ENCODE measurements at regions not wholly inside any gene's neighbourhood (a gene's known extent, or its start where the extent isn't known, plus 50 kb on each side); places are given as distances from the start of the nearest gene placed in this dataset.
"Not testable (repeated sequence)": the region's sequence is repeated elsewhere in the genome, so short reads cannot be mapped to it uniquely, and the experiment has no call there.

DNA sequence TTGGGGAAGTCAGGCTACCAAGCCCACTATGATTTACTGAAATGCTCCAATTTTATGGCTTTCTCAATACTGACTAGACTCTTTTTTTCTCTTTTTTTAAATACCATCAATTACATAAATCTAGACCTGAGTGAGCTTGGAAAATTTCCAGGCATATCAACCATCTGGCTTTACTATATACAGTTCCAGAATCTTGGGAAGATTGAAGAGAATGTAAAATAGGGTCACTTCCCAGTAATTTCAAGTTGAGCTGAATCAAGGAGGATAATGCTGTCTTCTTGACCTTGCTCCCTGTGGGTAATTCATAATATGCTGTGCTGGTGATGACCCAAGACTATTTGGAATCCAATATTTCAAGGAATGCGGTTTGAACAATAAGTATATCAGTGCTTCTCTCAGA lies 108.1 kb downstream of the MAP3K21 start:
- DNase-seq, result no peak

DNA sequence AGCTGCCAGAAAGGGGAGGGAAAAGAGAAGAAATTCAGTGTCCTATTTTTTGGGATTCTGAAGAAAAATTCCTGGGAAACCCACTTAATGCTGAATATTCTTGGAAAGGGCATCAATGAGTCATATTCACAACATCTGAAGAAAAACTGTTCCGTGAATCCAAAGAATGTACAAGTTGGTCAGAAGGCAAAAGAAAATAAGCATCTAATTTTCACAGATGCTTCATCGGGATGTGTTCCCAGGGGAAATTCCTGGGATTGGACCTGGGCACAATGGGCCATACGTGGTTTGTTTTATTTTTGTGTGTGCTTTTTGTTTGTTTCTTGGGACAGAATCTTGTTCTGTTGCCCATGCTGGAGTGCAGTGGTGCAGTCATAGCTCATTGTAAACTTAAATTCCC lies 112.2 kb downstream of the MAP3K21 start:
- no peak for DNase-seq

GRCh38 chr1:233440951-233441401 lies 113.5 kb downstream of the MAP3K21 start:
- peak; percentile 49 for DNase-seq

DNA sequence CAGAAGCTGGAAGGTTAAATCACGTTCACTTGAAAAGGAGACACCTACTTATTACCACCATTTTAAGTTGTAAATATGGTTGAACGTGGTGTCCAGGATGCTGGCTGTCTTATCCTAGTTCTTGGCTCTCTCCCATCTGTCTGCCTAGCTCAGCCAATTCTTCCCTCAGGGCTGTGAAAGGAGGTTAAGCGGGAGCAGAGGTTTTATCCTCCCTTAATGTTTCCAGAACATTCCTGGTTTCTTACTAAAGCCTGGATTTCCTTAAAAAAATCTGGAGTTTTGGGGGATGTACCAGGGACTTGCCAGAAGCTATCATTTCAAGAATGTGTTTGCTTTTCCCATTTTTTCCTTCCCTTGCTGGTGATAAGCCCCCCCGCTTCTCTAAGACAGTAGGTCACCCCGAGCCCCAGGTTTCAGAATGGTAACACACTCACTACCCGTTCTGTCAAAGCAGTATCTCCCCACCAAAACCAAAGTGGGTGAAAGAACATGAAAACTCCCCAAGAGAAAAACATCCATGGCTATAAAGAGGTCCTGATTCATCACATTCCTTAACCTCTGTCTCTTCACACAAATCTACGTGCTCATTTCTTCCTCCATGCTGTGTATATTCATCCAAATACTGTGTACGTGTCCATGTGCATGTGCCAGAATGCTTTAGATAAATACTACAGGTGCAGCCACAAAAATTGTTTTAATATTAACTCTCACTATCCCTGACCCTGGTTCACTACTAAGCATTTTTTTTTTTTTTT lies 114.7 kb downstream of the MAP3K21 start:
- no peak for DNase-seq

DNA sequence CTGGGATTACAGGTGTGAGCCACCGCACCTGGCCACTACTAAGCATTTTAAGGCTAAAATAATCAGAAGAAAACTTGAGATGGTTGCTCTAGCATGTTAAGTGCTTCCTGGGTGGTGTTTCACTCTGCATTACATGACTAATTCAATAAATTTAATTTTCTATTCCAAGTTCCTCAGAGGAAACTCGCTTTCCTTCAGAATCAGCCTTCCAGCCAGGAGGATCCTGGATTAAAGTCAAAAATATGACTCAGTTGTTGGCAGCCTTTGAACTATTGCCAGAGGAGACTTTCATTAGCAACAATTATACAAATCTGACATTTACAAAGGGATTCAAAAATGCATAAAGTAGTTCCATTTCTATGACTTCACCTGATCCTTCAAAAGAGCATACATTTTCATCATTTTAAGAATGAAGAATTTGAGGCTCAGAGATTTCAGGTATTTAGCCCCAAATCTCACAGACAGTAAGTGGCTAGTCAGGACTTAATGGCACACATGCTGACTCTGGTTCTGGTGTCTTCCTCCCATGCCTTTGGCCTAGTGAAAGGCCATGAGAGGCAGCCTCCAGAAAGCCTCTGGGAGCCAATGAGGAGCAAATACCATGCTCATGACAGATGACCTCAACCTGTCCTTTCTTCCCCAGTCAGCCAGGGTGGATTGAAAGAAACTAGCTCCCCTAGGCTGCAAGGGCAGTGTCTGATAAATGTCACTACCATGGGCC lies 115.7 kb downstream of the MAP3K21 start:
- DNase-seq, result no peak

- no peak for DNase-seq
These were observed 117.0 kb downstream of the MAP3K21 start for GRCh38 chr1:233444484-233444883.

DNA sequence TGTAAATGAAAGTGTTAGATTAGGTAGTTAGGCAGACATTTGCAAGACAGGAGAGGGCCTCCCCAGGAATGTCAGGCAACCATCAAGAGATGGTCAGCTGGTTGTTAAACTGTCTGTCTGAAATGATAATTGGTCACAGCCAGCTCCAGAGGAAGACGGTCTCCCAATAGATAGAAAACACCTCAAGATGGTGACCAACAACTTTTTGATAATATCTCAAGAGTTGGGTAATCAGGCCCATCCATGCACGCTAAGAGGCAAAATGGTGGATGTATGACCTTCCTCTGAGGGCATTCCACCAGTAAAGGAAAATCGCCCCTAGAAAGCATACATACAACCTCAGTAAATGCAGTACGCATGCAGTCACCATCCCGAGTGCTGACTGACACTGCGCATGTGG lies 118.2 kb downstream of the MAP3K21 start:
- DNase-seq, result no peak

DNA sequence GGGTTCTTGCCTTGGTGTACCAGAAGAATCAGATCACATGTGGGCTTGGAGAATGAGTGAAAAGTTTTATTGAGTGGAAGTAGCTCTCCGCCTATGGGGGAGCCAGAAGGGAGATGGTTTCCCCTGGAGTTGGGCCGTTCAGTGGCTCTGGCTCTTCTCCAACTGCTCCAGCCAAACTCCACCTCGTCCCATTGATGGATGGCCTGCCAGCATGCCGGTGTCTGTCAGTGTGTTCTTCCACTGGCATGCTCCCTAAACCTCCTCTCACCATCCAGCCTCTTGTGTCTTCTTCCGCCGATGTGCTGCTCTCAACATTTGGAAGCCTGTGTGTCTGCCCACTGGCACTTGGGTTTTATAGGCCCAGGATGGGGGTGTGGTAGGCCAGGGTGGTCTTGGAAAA lies 119.4 kb downstream of the MAP3K21 start:
- DNase-seq, result no peak

DNA sequence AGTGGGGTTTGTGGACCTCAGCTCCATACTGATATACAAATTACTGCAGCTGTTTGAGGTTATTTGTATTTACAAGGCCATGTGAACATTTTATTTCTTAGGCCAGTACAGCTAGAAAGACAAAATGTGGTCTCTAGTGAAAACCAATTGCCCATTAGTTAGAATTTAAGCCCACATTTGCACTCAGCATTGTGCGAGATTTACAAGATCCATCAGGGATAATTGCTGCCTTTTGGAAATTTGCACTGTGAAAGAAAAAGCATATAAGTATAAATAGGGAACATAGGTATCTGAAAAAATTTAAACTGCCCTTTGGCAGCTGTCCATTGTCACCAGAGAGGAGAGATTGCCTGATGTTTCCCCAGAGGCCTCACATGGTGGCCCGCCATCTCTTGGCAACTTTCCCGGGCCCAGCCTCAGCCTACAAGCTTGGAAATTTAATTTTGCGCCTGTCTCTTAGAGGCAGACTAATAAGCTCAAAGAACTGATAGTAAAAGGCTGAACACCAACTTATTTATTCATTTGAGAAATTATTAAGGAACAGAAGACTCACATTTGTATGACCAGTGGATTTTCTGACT lies 120.7 kb downstream of the MAP3K21 start:
- DNase-seq, result no peak

- DNase-seq, result no peak
These were observed 125.2 kb downstream of the MAP3K21 start for GRCh38 chr1:233452724-233453123.

GRCh38 chr1:233453433-233454200 lies 126.1 kb downstream of the MAP3K21 start:
- DNase-seq, result no peak

GRCh38 chr1:233459470-233459945 lies 132.0 kb downstream of the MAP3K21 start:
- DNase-seq, result no peak

- DNase-seq, result no peak
These were observed 132.4 kb downstream of the MAP3K21 start for GRCh38 chr1:233459968-233460367.

DNA sequence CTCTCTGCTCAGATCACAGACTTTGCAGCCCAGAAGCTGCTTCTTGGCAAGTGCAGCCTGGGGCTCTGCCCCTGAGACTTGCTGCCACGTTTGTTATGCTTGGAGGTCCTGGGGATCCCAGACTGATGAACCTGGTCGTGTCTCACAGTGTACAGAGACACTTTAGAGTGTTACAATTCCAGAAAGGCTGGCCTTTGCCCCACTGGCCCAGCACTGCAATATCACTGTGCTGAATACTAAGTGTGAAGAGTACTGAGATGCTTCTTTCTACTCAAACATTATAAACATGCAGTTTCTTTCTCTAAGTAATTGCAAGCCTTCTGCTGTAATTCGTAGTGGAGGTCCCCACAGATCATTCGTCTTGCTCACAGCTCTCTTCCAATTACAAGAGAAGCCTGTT lies 133.2 kb downstream of the MAP3K21 start:
- no peak for DNase-seq

DNA sequence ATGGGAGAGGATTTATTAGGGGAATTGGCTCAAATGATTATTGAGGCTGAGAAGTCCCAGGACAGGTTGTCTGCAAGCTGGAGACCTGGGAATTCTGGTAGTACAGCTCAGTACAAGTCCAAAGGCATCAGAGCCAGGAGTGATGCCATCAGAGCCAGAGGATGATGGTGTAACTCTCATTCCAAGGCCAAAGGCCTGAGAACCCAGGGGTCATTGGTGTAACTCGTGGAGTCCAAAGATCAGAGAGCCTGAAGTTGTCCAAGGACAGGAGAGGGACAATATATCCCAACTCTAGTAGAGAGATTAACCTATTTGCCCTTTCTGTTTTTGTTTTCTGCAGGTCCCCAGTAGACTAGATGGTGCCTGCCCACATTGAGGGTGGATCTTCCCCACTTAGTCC lies 134.3 kb downstream of the MAP3K21 start:
- DNase-seq, result no peak

GRCh38 chr1:233463333-233463732 lies 135.8 kb downstream of the MAP3K21 start:
- no peak for DNase-seq

GRCh38 chr1:233465745-233466343 lies 138.3 kb downstream of the MAP3K21 start:
- DNase-seq, result no peak

- DNase-seq, result no peak
These were observed 143.0 kb upstream of the KCNK1 start for GRCh38 chr1:233470741-233471499.

GRCh38 chr1:233471851-233472250 lies 142.1 kb upstream of the KCNK1 start:
- DNase-seq, result not testable (repeated sequence)

- not testable (repeated sequence) for DNase-seq
These were observed 141.1 kb upstream of the KCNK1 start for GRCh38 chr1:233472796-233473195.

GRCh38 chr1:233473549-233474204 lies 140.2 kb upstream of the KCNK1 start:
- no peak for DNase-seq
